GM12878 (cell line): ENCODE measurements at regions not wholly inside any gene's neighbourhood (a gene's known extent, or its start where the extent isn't known, plus 50 kb on each side); places are given as distances from the start of the nearest gene placed in this dataset.

Experiments
- ATF7 ChIP-seq: fragments of 450-650 bp; IDR thresholded peaks from 2 replicates; pipeline ENCODE4 v1.6.1; 2016; ENCODE audit warnings: low read depth, mild to moderate bottlenecking
- BCL11A ChIP-seq: IDR thresholded peaks from 2 replicates; pipeline ENCODE4 v1.6.1; 2011; ENCODE audit warnings: low read depth, low read length
- CBFB ChIP-seq: IDR thresholded peaks from 2 replicates; pipeline ENCODE4 v1.6.1; 2016; ENCODE audit warnings: antibody characterized with exemption, low read depth
- CHD4 ChIP-seq: fragments of 200-600 bp; sonication (generic); IDR thresholded peaks from 2 replicates; pipeline ENCODE4 v1.6.1; 2016; ENCODE audit warnings: mild to moderate bottlenecking
- CREM ChIP-seq: IDR thresholded peaks from 2 replicates; pipeline ENCODE4 v1.6.1; 2014; ENCODE audit warnings: antibody characterized with exemption, low read depth
- CTCF ChIP-seq, 3 experiments: IDR thresholded peaks in 2 of 3; conservative IDR thresholded peaks in 1 of 3; 2 replicates each; pipeline ENCODE4 v1.5.1; 2011; ENCODE audit warnings: low read depth in 3 of 3, low read length in 3 of 3, mild to moderate bottlenecking in 3 of 3, control low read depth in 2 of 3, moderate library complexity in 2 of 3, inconsistent platforms in 1 of 3, mixed read lengths in 1 of 3; ENCODE audit not compliant: control insufficient read depth in 2 of 3, insufficient read depth in 1 of 3; ENCODE audit errors: extremely low read depth in 1 of 3
- CUX1 ChIP-seq: IDR thresholded peaks from 2 replicates; pipeline ENCODE4 v1.6.1; 2012; ENCODE audit warnings: improper control_type of control experiment, low read depth, low read length; ENCODE audit not compliant: insufficient replicate concordance
- EED ChIP-seq: sonication (generic); IDR thresholded peaks from 2 replicates; pipeline ENCODE4 v1.6.1; 2016; ENCODE audit warnings: antibody characterized with exemption, low read depth
- EGR1 ChIP-seq, 2 experiments: IDR thresholded peaks; 1 replicate in 1 of 2; 2 replicates in 1 of 2; pipeline ENCODE4 v1.6.1; 2011 to 2012; ENCODE audit warnings: low read depth in 2 of 2, low read length in 2 of 2, borderline replicate concordance in 1 of 2, mild to moderate bottlenecking in 1 of 2, moderate library complexity in 1 of 2
- IRF4 ChIP-seq: IDR thresholded peaks from 2 replicates; pipeline ENCODE4 v1.6.1; 2011; ENCODE audit warnings: low read depth, low read length
- LARP7 ChIP-seq: fragments of 450-650 bp; IDR thresholded peaks from 2 replicates; pipeline ENCODE4 v1.6.1; 2017; ENCODE audit warnings: mild to moderate bottlenecking
- MYC ChIP-seq: IDR thresholded peaks from 2 replicates; pipeline ENCODE4 v1.6.1; 2011; ENCODE audit warnings: mild to moderate bottlenecking, low read length, moderate library complexity, inconsistent platforms; ENCODE audit not compliant: insufficient read depth, insufficient replicate concordance, insufficient read length, severe bottlenecking
- NBN ChIP-seq: fragments of 450-650 bp; IDR thresholded peaks from 2 replicates; pipeline ENCODE4 v1.6.1; 2016
- NR2F1 ChIP-seq: fragments of 450-650 bp; conservative IDR thresholded peaks from 2 replicates; pipeline ENCODE4 v1.6.1; 2017; ENCODE audit warnings: mild to moderate bottlenecking
- PAX8 ChIP-seq: fragments of 450-650 bp; IDR thresholded peaks from 2 replicates; pipeline ENCODE4 v1.6.1; 2017; ENCODE audit warnings: mild to moderate bottlenecking, moderate library complexity
- RUNX3 ChIP-seq: IDR thresholded peaks from 2 replicates; pipeline ENCODE4 v1.6.1; 2012; ENCODE audit warnings: low read length, inconsistent platforms
- SIX5 ChIP-seq: IDR thresholded peaks from 2 replicates; pipeline ENCODE4 v1.6.1; 2011; ENCODE audit warnings: mild to moderate bottlenecking, low read depth, low read length, moderate library complexity; ENCODE audit not compliant: severe bottlenecking
- SMAD1 ChIP-seq: fragments of 450-650 bp; IDR thresholded peaks from 2 replicates; pipeline ENCODE4 v1.6.1; 2018; ENCODE audit warnings: mild to moderate bottlenecking, low read depth; ENCODE audit not compliant: partially characterized antibody
- TCF12 ChIP-seq: IDR thresholded peaks from 2 replicates; pipeline ENCODE4 v1.6.1; 2011; ENCODE audit warnings: low read depth, mild to moderate bottlenecking, low read length
- TCF7 ChIP-seq: IDR thresholded peaks from 2 replicates; pipeline ENCODE4 v1.6.1; 2014; ENCODE audit warnings: antibody characterized with exemption, borderline replicate concordance
- ZNF207 ChIP-seq: fragments of 450-650 bp; IDR thresholded peaks from 2 replicates; pipeline ENCODE4 v1.6.1; 2014; ENCODE audit warnings: antibody characterized with exemption, mild to moderate bottlenecking, borderline replicate concordance
- TF ChIP-seq, protein P1 (sequence below): fragments of 450-650 bp; formaldehyde crosslinking; IDR thresholded peaks from 2 replicates; pipeline ENCODE4 v1.5.0; 2022; ENCODE audit warnings: mild to moderate bottlenecking, missing genetic modification characterization

GRCh38 chr12:93059925-93060665 lies 131.0 kb upstream of the EEA1 start (continued):
- TF ChIP-seq IRF4 (0 out of 2 replicates have a peak, but pooled peaks have one; percentile 6), SIX5 (no peak), CTCF (IDR thresholded peaks at IDR 0.05 in 2 of 3, conservative IDR thresholded peaks at IDR 0.05 in 1 of 3; ENCODE audit: control insufficient read depth in 2 of 3, extremely low read depth in 1 of 3, insufficient read depth in 1 of 3, low read depth in 3 of 3, low read length in 3 of 3) (no peak), MYC (no peak), SMAD1 (no peak), ATF7 (peak; percentile 97), TCF7 (0 out of 2 replicates have a peak, but pooled peaks have one; percentile 17), NR2F1 (no peak), BCL11A (0 out of 2 replicates have a peak, but pooled peaks have one; percentile 22), CHD4 (no peak), CREM (peak; percentile 83), NBN (0 out of 2 replicates have a peak, but pooled peaks have one; percentile 43), CBFB (peak; percentile 49; the same call in 1 of the 2 replicates), PAX8 (no peak), RUNX3 (peak; percentile 91), CUX1 (peak; percentile 43), ZNF207 (no peak), EGR1 (IDR thresholded peaks at IDR 0.05; ENCODE audit: borderline replicate concordance in 1 of 2, low read depth in 2 of 2, low read length in 2 of 2) (no peak), TCF12 (no peak), EED (no peak; the same call in 1 of the 2 replicates), LARP7 (no peak)
- TF ChIP-seq, protein P1, sequence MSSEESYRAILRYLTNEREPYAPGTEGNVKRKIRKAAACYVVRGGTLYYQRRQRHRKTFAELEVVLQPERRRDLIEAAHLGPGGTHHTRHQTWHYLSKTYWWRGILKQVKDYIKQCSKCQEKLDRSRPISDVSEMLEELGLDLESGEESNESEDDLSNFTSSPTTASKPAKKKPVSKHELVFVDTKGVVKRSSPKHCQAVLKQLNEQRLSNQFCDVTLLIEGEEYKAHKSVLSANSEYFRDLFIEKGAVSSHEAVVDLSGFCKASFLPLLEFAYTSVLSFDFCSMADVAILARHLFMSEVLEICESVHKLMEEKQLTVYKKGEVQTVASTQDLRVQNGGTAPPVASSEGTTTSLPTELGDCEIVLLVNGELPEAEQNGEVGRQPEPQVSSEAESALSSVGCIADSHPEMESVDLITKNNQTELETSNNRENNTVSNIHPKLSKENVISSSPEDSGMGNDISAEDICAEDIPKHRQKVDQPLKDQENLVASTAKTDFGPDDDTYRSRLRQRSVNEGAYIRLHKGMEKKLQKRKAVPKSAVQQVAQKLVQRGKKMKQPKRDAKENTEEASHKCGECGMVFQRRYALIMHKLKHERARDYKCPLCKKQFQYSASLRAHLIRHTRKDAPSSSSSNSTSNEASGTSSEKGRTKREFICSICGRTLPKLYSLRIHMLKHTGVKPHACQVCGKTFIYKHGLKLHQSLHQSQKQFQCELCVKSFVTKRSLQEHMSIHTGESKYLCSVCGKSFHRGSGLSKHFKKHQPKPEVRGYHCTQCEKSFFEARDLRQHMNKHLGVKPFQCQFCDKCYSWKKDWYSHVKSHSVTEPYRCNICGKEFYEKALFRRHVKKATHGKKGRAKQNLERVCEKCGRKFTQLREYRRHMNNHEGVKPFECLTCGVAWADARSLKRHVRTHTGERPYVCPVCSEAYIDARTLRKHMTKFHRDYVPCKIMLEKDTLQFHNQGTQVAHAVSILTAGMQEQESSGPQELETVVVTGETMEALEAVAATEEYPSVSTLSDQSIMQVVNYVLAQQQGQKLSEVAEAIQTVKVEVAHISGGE (CRISPR knock-in tag) = no peak
